Gastrocnemius medialis (tissue), 4 donors: ENCODE measurements at regions not wholly inside any gene's neighbourhood (a gene's known extent, or its start where the extent isn't known, plus 50 kb on each side); places are given as distances from the start of the nearest gene placed in this dataset.
"Not testable (repeated sequence)": the region's sequence is repeated elsewhere in the genome, so short reads cannot be mapped to it uniquely, and the experiment has no call there.

Experiments
- POLR2A ChIP-seq, 2 donors: fragments of 450-650 bp; IDR thresholded peaks; one replicate each; pipeline ENCODE4 v1.6.1; 2017; ENCODE audit warnings: antibody characterized with exemption in 2 of 2, mild to moderate bottlenecking in 2 of 2, moderate library complexity in 2 of 2
- TF ChIP-seq, protein P1 (sequence below), 5 experiments: fragments of 450-650 bp in 3 of 5; fragments of 200-600 bp in 2 of 5; sonication (generic) in 2 of 5; IDR thresholded peaks in 4 of 5; conservative IDR thresholded peaks in 1 of 5; 1 replicate in 4 of 5; 2 replicates in 1 of 5; pipeline ENCODE4 v1.5.1; 2016 to 2019; ENCODE audit warnings: antibody characterized with exemption in 5 of 5, mild to moderate bottlenecking in 3 of 5, moderate library complexity in 3 of 5

DNA sequence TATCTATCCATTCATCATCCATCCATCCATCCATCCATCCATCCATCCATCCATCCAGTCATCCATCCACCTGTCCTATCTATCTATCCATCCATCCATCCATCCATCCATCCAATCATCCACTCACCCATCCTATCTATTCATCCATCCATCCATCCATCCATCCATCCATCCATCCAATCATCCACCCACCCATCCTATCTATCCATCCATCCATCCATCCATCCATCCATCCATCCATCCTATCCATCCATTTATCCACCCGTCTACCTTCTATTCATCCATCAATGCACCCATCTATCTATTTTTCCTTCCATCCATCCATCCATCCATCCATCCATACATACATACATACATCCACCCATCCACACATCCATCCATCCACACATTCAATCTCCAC is 540.1 kb downstream of the TBC1D22A start:
- TF ChIP-seq, protein P1, sequence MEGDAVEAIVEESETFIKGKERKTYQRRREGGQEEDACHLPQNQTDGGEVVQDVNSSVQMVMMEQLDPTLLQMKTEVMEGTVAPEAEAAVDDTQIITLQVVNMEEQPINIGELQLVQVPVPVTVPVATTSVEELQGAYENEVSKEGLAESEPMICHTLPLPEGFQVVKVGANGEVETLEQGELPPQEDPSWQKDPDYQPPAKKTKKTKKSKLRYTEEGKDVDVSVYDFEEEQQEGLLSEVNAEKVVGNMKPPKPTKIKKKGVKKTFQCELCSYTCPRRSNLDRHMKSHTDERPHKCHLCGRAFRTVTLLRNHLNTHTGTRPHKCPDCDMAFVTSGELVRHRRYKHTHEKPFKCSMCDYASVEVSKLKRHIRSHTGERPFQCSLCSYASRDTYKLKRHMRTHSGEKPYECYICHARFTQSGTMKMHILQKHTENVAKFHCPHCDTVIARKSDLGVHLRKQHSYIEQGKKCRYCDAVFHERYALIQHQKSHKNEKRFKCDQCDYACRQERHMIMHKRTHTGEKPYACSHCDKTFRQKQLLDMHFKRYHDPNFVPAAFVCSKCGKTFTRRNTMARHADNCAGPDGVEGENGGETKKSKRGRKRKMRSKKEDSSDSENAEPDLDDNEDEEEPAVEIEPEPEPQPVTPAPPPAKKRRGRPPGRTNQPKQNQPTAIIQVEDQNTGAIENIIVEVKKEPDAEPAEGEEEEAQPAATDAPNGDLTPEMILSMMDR (IDR thresholded peaks at IDR 0.05 in 4 of 5, conservative IDR thresholded peaks at IDR 0.05 in 1 of 5): not testable (repeated sequence)
- TF ChIP-seq POLR2A (IDR thresholded peaks at IDR 0.05): not testable (repeated sequence)
